ENCODE measurements at regions not wholly inside any gene's neighbourhood (a gene's known extent, or its start where the extent isn't known, plus 50 kb on each side); places are given as distances from the start of the nearest gene placed in this dataset.

GRCh38 chr3:30440880-30441279 is 165.5 kb upstream of the TGFBR2 start:
- no peak overlapping the region for H2BK5ac ChIP-seq (ENCODE audit: low read depth, low read length)
- no peak for FAIRE-seq
- 0 out of 2 replicates have a peak overlapping the region, but pooled peaks have one; percentile 82 for H2AFZ ChIP-seq (ENCODE audit: low read length)

More at GRCh38 chr3:30440880-30441279, 165.5 kb upstream of the TGFBR2 start:
- Histone ChIP-seq H3K9ac (replicated peaks in 1 of 4; ENCODE audit: extremely low read depth in 1 of 4, low read depth in 3 of 4, low read length in 3 of 4) (no peak overlapping the region), H3K4me2 (ENCODE audit: insufficient read depth in 1 of 2, low read depth in 2 of 2, low read length in 2 of 2) (no peak overlapping the region), H4K20me1 (replicated peaks in 1 of 2; ENCODE audit: control insufficient read depth in 1 of 2, insufficient read depth in 2 of 2, low read length in 2 of 2) (no peaks in the 10 kb centered on the region), H3K14ac (ENCODE audit: insufficient read length) (no peak overlapping the region), H4K8ac (ENCODE audit: extremely low read depth, insufficient read depth, low read length) (no peak overlapping the region), H3K79me2 (ENCODE audit: control insufficient read depth in 1 of 2, insufficient read depth in 2 of 2, low read length in 2 of 2) (no peaks in the 10 kb centered on the region), H3K36me3 (ENCODE audit: control insufficient read depth in 2 of 4, insufficient read depth in 4 of 4, low read length in 3 of 4) (no peaks in the 10 kb centered on the region), H3K79me1 (ENCODE audit: low read depth, low read length) (no peaks in the 10 kb centered on the region), H3K27me3 (replicated peaks in 1 of 4; ENCODE audit: control insufficient read depth in 3 of 4, extremely low read depth in 1 of 4, insufficient read depth in 3 of 4, low read length in 3 of 4) (no peaks in the 10 kb centered on the region), H3K23ac (ENCODE audit: insufficient read length) (no peak overlapping the region), H3K27ac (ENCODE audit: low read depth, low read length) (no peak overlapping the region), H4K5ac (ENCODE audit: insufficient read length, low read depth, low read length) (no peak overlapping the region), H3K4me3 (ENCODE audit: extremely low read depth in 1 of 4, insufficient read depth in 2 of 4, low read depth in 3 of 4, low read length in 4 of 4) (no peak overlapping the region), H2AK5ac (ENCODE audit: low read depth, low read length) (no peak overlapping the region), H3K4me1 (replicated peaks in 1 of 4; ENCODE audit: control insufficient read depth in 3 of 4, insufficient read depth in 4 of 4, low read length in 3 of 4) (peaks cover 0 to 7% (median 0%) of the 10 kb centered on the region in 4 experiments; a peak in 3 of 7 replicates), H3K4ac (replicated peaks; ENCODE audit: insufficient read length, low read depth, low read length) (no peak overlapping the region), H3K23me2 (ENCODE audit: low read depth, low read length) (no peaks in the 10 kb centered on the region), H2BK12ac (ENCODE audit: low read depth, low read length) (no peak overlapping the region), H3K18ac (ENCODE audit: extremely low read depth, low read length) (no peak overlapping the region), H4K91ac (replicated peaks; ENCODE audit: insufficient read length, low read length) (peak overlapping the region; percentile 38), H3K56ac (replicated peaks; ENCODE audit: insufficient read length, low read depth, low read length) (no peak overlapping the region), H3K9me3 (ENCODE audit: insufficient read depth in 2 of 2, low read depth in 1 of 2, low read length in 1 of 2) (no peaks in the 10 kb centered on the region), H2BK120ac (replicated peaks; ENCODE audit: low read depth, low read length) (no peak overlapping the region), H2BK20ac (ENCODE audit: low read length) (no peak overlapping the region), H2BK15ac (ENCODE audit: low read length) (no peak overlapping the region)
- ChIA-PET CTCF (ENCODE audit: partially characterized antibody) (interaction anchor here (1.7 kb wide), 1 partner anchor 121 kb away, joined by 4 read pairs; no protein-coding TSS in a partner anchor), POLR2A (ENCODE audit: partially characterized antibody) (no interaction called here)
- DNase-seq (ENCODE audit: low read depth in 1 of 2, low spot score in 2 of 2) = no peak
- no peak for TF ChIP-seq SIRT6 (IDR thresholded peaks at IDR 0.05; ENCODE audit: low read length)
- TF ChIP-seq TEAD4 (IDR thresholded peaks at IDR 0.05; ENCODE audit: low read depth, low read length) = peak; percentile 62
- TF ChIP-seq MAX (IDR thresholded peaks at IDR 0.05) = no peak
- 82% methylated on average over 3 of the region's 3 CpGs; no CpG with 5 or more reads in 1 of the 2 experiments for WGBS, 2 experiments (ENCODE audit: extremely low coverage in 1 of 2, insufficient coverage in 1 of 2, insufficient read length in 1 of 2, insufficient replicate concordance in 2 of 2, low coverage in 1 of 2, low lambda C conversion rate in 2 of 2, missing lambda C conversion rate in 1 of 2)
